ENCODE measurements at regions not wholly inside any gene's neighbourhood (a gene's known extent, or its start where the extent isn't known, plus 50 kb on each side); places are given as distances from the start of the nearest gene placed in this dataset.
"Not testable (repeated sequence)": the region's sequence is repeated elsewhere in the genome, so short reads cannot be mapped to it uniquely, and the experiment has no call there.

GRCh38 chr12:111242817-111243216 is 126.1 kb downstream of the PHETA1 start:
- H3K56ac ChIP-seq (replicated peaks; ENCODE audit: insufficient read length, low read depth, low read length); DNase-seq (ENCODE audit: low read depth in 1 of 2, low spot score in 2 of 2); H3K9me3 ChIP-seq (ENCODE audit: insufficient read depth in 2 of 2, low read depth in 1 of 2, low read length in 1 of 2); H3K23ac ChIP-seq (ENCODE audit: insufficient read length); H3K23me2 ChIP-seq (ENCODE audit: low read depth, low read length); H3K9ac ChIP-seq (replicated peaks in 1 of 4; ENCODE audit: extremely low read depth in 1 of 4, low read depth in 3 of 4, low read length in 3 of 4); POLR2A ChIA-PET (ENCODE audit: partially characterized antibody); H2AK5ac ChIP-seq (ENCODE audit: low read depth, low read length); H3K79me2 ChIP-seq (ENCODE audit: control insufficient read depth in 1 of 2, insufficient read depth in 2 of 2, low read length in 2 of 2); H4K20me1 ChIP-seq (replicated peaks in 1 of 2; ENCODE audit: control insufficient read depth in 1 of 2, insufficient read depth in 2 of 2, low read length in 2 of 2); H3K79me1 ChIP-seq (ENCODE audit: low read depth, low read length); H2BK5ac ChIP-seq (ENCODE audit: low read depth, low read length); H3K14ac ChIP-seq (ENCODE audit: insufficient read length); H3K4ac ChIP-seq (replicated peaks; ENCODE audit: insufficient read length, low read depth, low read length); H3K4me3 ChIP-seq (ENCODE audit: extremely low read depth in 1 of 4, insufficient read depth in 2 of 4, low read depth in 3 of 4, low read length in 4 of 4); H4K5ac ChIP-seq (ENCODE audit: insufficient read length, low read depth, low read length); H2BK20ac ChIP-seq (ENCODE audit: low read length); H3K36me3 ChIP-seq (ENCODE audit: control insufficient read depth in 2 of 4, insufficient read depth in 4 of 4, low read length in 3 of 4); H3K27me3 ChIP-seq (replicated peaks in 1 of 4; ENCODE audit: control insufficient read depth in 3 of 4, extremely low read depth in 1 of 4, insufficient read depth in 3 of 4, low read length in 3 of 4); H2BK15ac ChIP-seq (ENCODE audit: low read length); H2AFZ ChIP-seq (ENCODE audit: low read length); H4K8ac ChIP-seq (ENCODE audit: extremely low read depth, insufficient read depth, low read length); H2BK12ac ChIP-seq (ENCODE audit: low read depth, low read length); H3K18ac ChIP-seq (ENCODE audit: extremely low read depth, low read length); H3K4me1 ChIP-seq (replicated peaks in 1 of 4; ENCODE audit: control insufficient read depth in 3 of 4, insufficient read depth in 4 of 4, low read length in 3 of 4); H3K27ac ChIP-seq (ENCODE audit: low read depth, low read length); H2BK120ac ChIP-seq (replicated peaks; ENCODE audit: low read depth, low read length); H3K4me2 ChIP-seq (ENCODE audit: insufficient read depth in 1 of 2, low read depth in 2 of 2, low read length in 2 of 2); H4K91ac ChIP-seq (replicated peaks; ENCODE audit: insufficient read length, low read length); FAIRE-seq: not testable (repeated sequence)
- CTCF ChIA-PET (ENCODE audit: partially characterized antibody), result interaction anchor here (2.7 kb wide), 1 partner anchor 30 kb away, joined by 11 read pairs; no protein-coding TSS in a partner anchor
- 100% methylated on average over 1 of the region's 1 CpG; no CpG with 5 or more reads in 1 of the 2 experiments for WGBS, 2 experiments (ENCODE audit: extremely low coverage in 1 of 2, insufficient coverage in 1 of 2, insufficient read length in 1 of 2, insufficient replicate concordance in 2 of 2, low coverage in 1 of 2, low lambda C conversion rate in 2 of 2, missing lambda C conversion rate in 1 of 2)
